Naive thymus-derived CD8-positive, alpha-beta T cell (primary cell): ENCODE measurements at regions not wholly inside any gene's neighbourhood (a gene's known extent, or its start where the extent isn't known, plus 50 kb on each side); places are given as distances from the start of the nearest gene placed in this dataset.
A peak's percentile ranks its signal among the peaks of the same experiment; 100 is the strongest.

Source experiments
- ATAC-seq, 2 donors: fragments of 150-1000 bp; cut with Tn5 transposase in 1 of 2; sonication (Bioruptor Pico), chemical (Tn5 transposase) in 1 of 2; 1 replicate in 1 of 2; 2 replicates in 1 of 2; pipeline ENCODE4 v1.10.0; 2021; ENCODE audit warnings: mild to moderate bottlenecking in 2 of 2, moderate library complexity in 2 of 2
- POLR2A ChIA-PET: fragments of 350-600 bp; sonication (Branson Sonifier 250); formaldehyde crosslinking; loops from one replicate; lab custom pipeline; 2021; ENCODE audit warnings: antibody characterized with exemption; lab: Charles Lee
- DNase-seq, 10 donors: peaks; one replicate each; pipeline versions ENCODE4 v3.0.0 to v3.0.0-alpha.2; 2020 to 2022
- H3K27ac Mint-ChIP-seq, 10 donors: one replicate each; pipeline ENCODE4 v1.8.0; 2020 to 2022; ENCODE audit warnings: mild to moderate bottlenecking in 10 of 10, mixed read lengths in 10 of 10, moderate library complexity in 4 of 10, inconsistent platforms in 1 of 10
- H3K27me3 Mint-ChIP-seq, 5 donors: one replicate each; pipeline ENCODE4 v1.8.0; 2021 to 2022; ENCODE audit warnings: mixed read lengths in 5 of 5
- H3K36me3 Mint-ChIP-seq, 3 donors: one replicate each; pipeline ENCODE4 v1.8.0; 2020 to 2022; ENCODE audit warnings: mixed read lengths in 3 of 3, mild to moderate bottlenecking in 2 of 3, inconsistent platforms in 1 of 3
- H3K4me1 Mint-ChIP-seq, 4 donors: one replicate each; pipeline ENCODE4 v1.8.0; 2021 to 2022; ENCODE audit warnings: mixed read lengths in 4 of 4
- H3K4me3 Mint-ChIP-seq, 10 donors: one replicate each; pipeline ENCODE4 v1.8.0; 2020 to 2022; ENCODE audit warnings: mild to moderate bottlenecking in 10 of 10, mixed read lengths in 10 of 10, moderate library complexity in 6 of 10, inconsistent platforms in 1 of 10
- H3K9me3 Mint-ChIP-seq, 9 donors: one replicate each; pipeline ENCODE4 v1.8.0; 2020 to 2022; ENCODE audit warnings: mixed read lengths in 9 of 9, mild to moderate bottlenecking in 3 of 9, inconsistent platforms in 1 of 9, moderate library complexity in 1 of 9

- peak overlapping the region in 4 of 10 donors; percentile 48 to 92 (median 56) for H3K27ac Mint-ChIP-seq
- POLR2A ChIA-PET = interaction anchor here (1.5 to 8.4 kb wide), 6 partner anchors 9 to 141 kb away, joined by 3 to 1613 read pairs (median 396); a partner anchor contains a TSS
- no peaks in the 10 kb centered on the region for H3K27me3 Mint-ChIP-seq
- H3K36me3 Mint-ChIP-seq = peaks cover 0 to 6% (median 3%) of the 10 kb centered on the region in 3 donors
- ATAC-seq (no peak), DNase-seq (no peak)
- peak overlapping the region in 5 of 10 donors; percentile 28 to 98 (median 48) for H3K4me3 Mint-ChIP-seq
- no peaks in the 10 kb centered on the region for H3K9me3 Mint-ChIP-seq
- H3K4me1 Mint-ChIP-seq = peaks cover 32 to 62% (median 48%) of the 10 kb centered on the region in 4 donors
Measured at GRCh38 chr6:26161322-26161721, 74.1 kb downstream of the HFE start.

GRCh38 chr6:26162399-26162798 is 75.2 kb downstream of the HFE start:
- ATAC-seq (no peak), DNase-seq (no peak)
- H3K4me1 Mint-ChIP-seq = peaks cover 30 to 69% (median 46%) of the 10 kb centered on the region in 4 donors
- no peaks in the 10 kb centered on the region for H3K9me3 Mint-ChIP-seq
- peaks cover 0 to 6% (median 0%) of the 10 kb centered on the region in 3 donors for H3K36me3 Mint-ChIP-seq
- POLR2A ChIA-PET = interaction anchor here (0.6 to 8.4 kb wide), 7 partner anchors 8 to 96 kb away, joined by 3 to 1613 read pairs (median 338); a partner anchor contains a TSS
- no peaks in the 10 kb centered on the region for H3K27me3 Mint-ChIP-seq
- H3K27ac Mint-ChIP-seq = peak overlapping the region in 3 of 10 donors; percentile 26 to 51 (median 37)
- peak overlapping the region in 1 of 10 donors; percentile 26 for H3K4me3 Mint-ChIP-seq

DNA sequence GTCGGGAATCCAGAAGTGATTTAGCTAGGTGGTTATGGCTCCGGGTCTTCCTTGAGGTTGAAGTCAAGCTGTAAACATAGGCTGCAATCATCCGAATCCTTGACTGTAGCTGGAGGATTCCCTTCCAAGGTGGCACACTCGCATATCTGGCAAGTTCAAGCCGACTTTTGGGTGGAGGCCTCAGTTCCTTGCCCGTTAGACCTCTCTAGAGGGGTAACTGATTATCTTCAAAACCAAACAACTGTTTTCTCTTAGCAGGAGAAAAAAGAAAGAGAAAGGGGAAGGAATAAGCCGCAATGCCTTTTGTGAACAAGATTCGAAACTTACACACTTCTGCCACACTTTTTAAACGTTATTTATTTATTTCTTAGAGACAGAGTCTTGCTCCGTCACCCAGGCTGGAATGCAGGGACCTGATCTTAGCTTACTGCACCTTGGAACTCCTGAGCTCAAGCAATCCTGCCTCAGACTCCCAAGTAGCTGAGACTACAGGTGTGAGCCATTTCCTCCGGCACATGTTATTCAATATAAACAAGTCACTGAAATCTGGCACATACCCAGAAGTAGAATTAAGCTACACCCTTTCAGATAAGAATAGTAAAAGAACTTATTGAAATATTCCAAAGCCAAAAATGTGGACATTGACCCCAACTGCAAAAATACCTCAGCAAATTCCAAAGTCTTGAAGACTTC is 76.3 kb downstream of the HFE start:
- H3K9me3 Mint-ChIP-seq = no peaks in the 10 kb centered on the region
- POLR2A ChIA-PET = interaction anchor here (0.5 to 12.3 kb wide), 12 partner anchors 9 to 1701 kb away, joined by 3 to 288 read pairs (median 6); a partner anchor contains a TSS
- peak overlapping the region in 8 of 10 donors; percentile 14 to 65 (median 56) for H3K4me3 Mint-ChIP-seq
- H3K36me3 Mint-ChIP-seq = peaks cover 0 to 4% (median 0%) of the 10 kb centered on the region in 3 donors
- DNase-seq (no peak), ATAC-seq (peak in 1 of 2 donors; percentile 6)
- peaks cover 25 to 67% (median 46%) of the 10 kb centered on the region in 4 donors for H3K4me1 Mint-ChIP-seq
- H3K27me3 Mint-ChIP-seq = no peaks in the 10 kb centered on the region
- peak overlapping the region in 9 of 10 donors; percentile 56 to 92 (median 82) for H3K27ac Mint-ChIP-seq

- peak overlapping the region in 9 of 10 donors; percentile 44 to 92 (median 82) for H3K27ac Mint-ChIP-seq
- H3K36me3 Mint-ChIP-seq = peaks cover 0 to 4% (median 0%) of the 10 kb centered on the region in 3 donors
- H3K27me3 Mint-ChIP-seq = no peaks in the 10 kb centered on the region
- H3K9me3 Mint-ChIP-seq = no peaks in the 10 kb centered on the region
- DNase-seq (no peak), ATAC-seq (peak in 1 of 2 donors; percentile 44)
- POLR2A ChIA-PET = interaction anchor here (0.6 to 12.3 kb wide), 10 partner anchors 9 to 1700 kb away, joined by 5 to 288 read pairs (median 7); a partner anchor contains a TSS
- H3K4me1 Mint-ChIP-seq = peaks cover 25 to 70% (median 46%) of the 10 kb centered on the region in 4 donors
- H3K4me3 Mint-ChIP-seq = peak overlapping the region in 7 of 10 donors; percentile 14 to 63 (median 46)
Measured at GRCh38 chr6:26164120-26164505, 76.9 kb downstream of the HFE start.

DNA sequence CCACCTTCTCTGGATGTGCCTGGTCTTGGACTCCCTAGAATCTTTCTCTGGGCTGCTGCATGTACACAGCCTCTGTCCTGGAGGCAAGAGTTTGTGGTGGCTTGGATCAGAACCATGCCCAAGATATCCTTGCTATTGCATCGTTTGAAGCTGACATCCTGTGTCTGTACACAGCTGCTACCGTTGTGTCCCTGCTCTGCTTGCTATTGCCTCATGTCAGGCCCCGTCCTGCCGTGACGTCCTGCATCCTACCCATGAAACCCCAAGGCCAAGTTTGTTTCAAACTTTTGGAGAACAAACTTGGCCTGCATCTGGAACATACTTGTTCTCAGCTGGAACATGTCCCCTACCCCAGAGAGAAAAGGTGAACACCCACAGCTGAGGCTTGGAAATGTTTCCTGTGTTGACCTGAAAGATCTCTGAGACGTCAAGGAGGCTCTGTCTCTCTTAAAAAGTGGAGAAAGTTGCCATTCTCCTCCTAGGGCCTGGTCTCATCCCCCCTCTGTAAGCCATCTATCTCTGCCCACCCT is 78.1 kb downstream of the HFE start:
- peaks cover 0 to 4% (median 0%) of the 10 kb centered on the region in 3 donors for H3K36me3 Mint-ChIP-seq
- ATAC-seq (peak; percentile 46 to 52), DNase-seq (no peak)
- H3K4me3 Mint-ChIP-seq = peak overlapping the region in 8 of 10 donors; percentile 15 to 62 (median 43)
- H3K9me3 Mint-ChIP-seq = no peaks in the 10 kb centered on the region
- peaks cover 21 to 69% (median 46%) of the 10 kb centered on the region in 4 donors for H3K4me1 Mint-ChIP-seq
- H3K27me3 Mint-ChIP-seq = no peaks in the 10 kb centered on the region
- peak overlapping the region in 9 of 10 donors; percentile 58 to 94 (median 82) for H3K27ac Mint-ChIP-seq
- POLR2A ChIA-PET = interaction anchor here (0.6 to 12.3 kb wide), 11 partner anchors 9 to 133 kb away, joined by 3 to 288 read pairs (median 5); a partner anchor contains a TSS

DNA sequence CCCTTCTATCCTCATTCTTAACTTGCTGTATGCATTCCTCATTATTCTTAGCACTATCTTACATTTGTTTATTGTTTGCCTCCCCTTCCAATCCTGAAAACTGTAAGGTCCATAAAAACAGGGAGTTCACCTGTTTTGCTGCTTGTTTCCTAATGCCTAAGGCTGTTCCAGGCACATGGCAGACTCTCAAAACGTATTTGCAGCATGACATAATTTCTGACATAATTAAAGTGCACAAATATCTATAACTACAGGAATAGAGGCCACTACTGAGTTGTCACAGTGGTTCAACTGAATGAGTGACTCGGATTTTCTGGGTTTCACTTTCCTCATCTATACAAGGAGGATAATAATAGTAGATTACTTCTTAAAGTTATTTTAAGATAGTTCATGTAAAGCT is 83.0 kb downstream of the HFE start:
- no peaks in the 10 kb centered on the region for H3K36me3 Mint-ChIP-seq
- peaks cover 24 to 68% (median 49%) of the 10 kb centered on the region in 4 donors for H3K4me1 Mint-ChIP-seq
- POLR2A ChIA-PET = interaction anchor here (0.9 to 12.3 kb wide), 9 partner anchors 10 to 149 kb away, joined by 3 to 455 read pairs (median 76); a partner anchor contains a TSS
- DNase-seq = no peak
- H3K9me3 Mint-ChIP-seq = no peaks in the 10 kb centered on the region
- H3K4me3 Mint-ChIP-seq = peak overlapping the region in 8 of 10 donors; percentile 87 to 99 (median 96)
- H3K27me3 Mint-ChIP-seq = no peaks in the 10 kb centered on the region
- H3K27ac Mint-ChIP-seq = peak overlapping the region; percentile 96 to 100 (median 99)
- no peak for ATAC-seq

GRCh38 chr6:26170951-26171841 is 84.0 kb downstream of the HFE start:
- Mint-ChIP-seq H3K36me3 (no peaks in the 10 kb centered on the region), H3K4me3 (peak overlapping the region; percentile 87 to 99 (median 97)), H3K27me3 (no peaks in the 10 kb centered on the region), H3K27ac (peak overlapping the region; percentile 96 to 100 (median 99)), H3K4me1 (peaks cover 20 to 65% (median 48%) of the 10 kb centered on the region in 4 donors), H3K9me3 (no peaks in the 10 kb centered on the region)
- DNase-seq (peak in 1 of 10 donors; percentile 16), ATAC-seq (peak in 1 of 2 donors; percentile 9)
- POLR2A ChIA-PET = interaction anchor here (0.5 to 12.3 kb wide), 14 partner anchors 9 to 150 kb away, joined by 3 to 455 read pairs (median 38); a partner anchor contains a TSS

DNA sequence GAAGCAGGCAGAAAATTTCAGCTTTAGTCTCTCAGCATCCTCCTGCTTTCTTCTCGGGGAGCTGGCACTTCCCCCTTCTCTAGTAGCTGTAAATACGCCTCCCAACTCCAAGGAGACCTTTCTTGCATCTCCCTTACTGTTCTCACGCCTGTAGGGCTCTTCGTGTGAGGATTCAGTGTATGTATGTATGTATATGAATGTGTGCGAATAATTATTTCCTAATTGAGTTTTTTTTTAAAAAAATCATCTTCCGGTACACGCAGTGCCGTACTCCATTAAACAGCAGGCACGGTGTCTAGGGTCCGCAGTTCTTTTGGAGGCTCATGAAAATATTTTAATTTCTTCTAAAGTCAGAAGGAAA is 85.4 kb downstream of the HFE start:
- Mint-ChIP-seq H3K4me3 (peak overlapping the region; percentile 87 to 99 (median 97)), H3K9me3 (no peaks in the 10 kb centered on the region), H3K27me3 (no peaks in the 10 kb centered on the region), H3K4me1 (peaks cover 18 to 55% (median 43%) of the 10 kb centered on the region in 4 donors), H3K27ac (peak overlapping the region; percentile 96 to 100 (median 99)), H3K36me3 (no peaks in the 10 kb centered on the region)
- POLR2A ChIA-PET = interaction anchor here (0.6 to 12.3 kb wide), 39 partner anchors 8 to 1738 kb away, joined by 3 to 455 read pairs (median 6); a partner anchor contains a TSS
- peak in 8 of 10 donors; percentile 19 to 75 (median 55) for DNase-seq
- peak; percentile 56 to 58 for ATAC-seq

DNA sequence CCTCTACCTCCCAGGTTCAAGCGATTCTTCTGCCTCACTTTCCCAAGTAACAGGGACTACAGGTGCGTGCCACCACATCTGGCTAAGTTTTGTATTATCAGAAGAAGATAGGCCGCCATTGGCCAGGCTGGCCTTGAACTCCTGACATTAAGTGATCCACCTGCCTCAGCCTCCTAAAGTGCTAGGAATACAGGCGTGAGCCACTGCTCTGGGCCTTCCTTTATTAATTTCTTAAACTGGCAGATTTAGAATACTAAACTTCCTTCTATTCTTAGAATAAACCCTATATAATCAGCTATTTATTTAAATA is 86.6 kb downstream of the HFE start:
- H3K27ac Mint-ChIP-seq = peak overlapping the region; percentile 64 to 99 (median 94)
- DNase-seq = no peak
- no peaks in the 10 kb centered on the region for H3K27me3 Mint-ChIP-seq
- POLR2A ChIA-PET = interaction anchor here (0.6 to 12.3 kb wide), 22 partner anchors 9 to 1664 kb away, joined by 3 to 455 read pairs (median 8); a partner anchor contains a TSS
- H3K4me1 Mint-ChIP-seq = peaks cover 18 to 53% (median 43%) of the 10 kb centered on the region in 4 donors
- no peaks in the 10 kb centered on the region for H3K36me3 Mint-ChIP-seq
- no peaks in the 10 kb centered on the region for H3K9me3 Mint-ChIP-seq
- ATAC-seq = no peak
- peak overlapping the region; percentile 23 to 94 (median 59) for H3K4me3 Mint-ChIP-seq

- ATAC-seq (no peak), DNase-seq (no peak)
- Mint-ChIP-seq H3K9me3 (no peaks in the 10 kb centered on the region), H3K36me3 (no peaks in the 10 kb centered on the region), H3K27me3 (no peaks in the 10 kb centered on the region), H3K4me3 (peak overlapping the region in 6 of 10 donors; percentile 33 to 87 (median 55)), H3K4me1 (peaks cover 16 to 44% (median 34%) of the 10 kb centered on the region in 4 donors), H3K27ac (peak overlapping the region in 9 of 10 donors; percentile 11 to 99 (median 79))
- POLR2A ChIA-PET = interaction anchor here (0.7 to 12.3 kb wide), 17 partner anchors 8 to 1101 kb away, joined by 3 to 455 read pairs (median 12); a partner anchor contains a TSS
Measured at GRCh38 chr6:26175033-26175427, 87.8 kb downstream of the HFE start.

- H3K9me3 Mint-ChIP-seq = no peaks in the 10 kb centered on the region
- ATAC-seq (no peak), DNase-seq (peak in 9 of 10 donors; percentile 21 to 76 (median 59))
- peaks cover 15 to 43% (median 34%) of the 10 kb centered on the region in 4 donors for H3K4me1 Mint-ChIP-seq
- POLR2A ChIA-PET = interaction anchor here (0.6 to 5.8 kb wide), 13 partner anchors 11 to 155 kb away, joined by 3 to 101 read pairs (median 5); a partner anchor contains a TSS
- H3K27ac Mint-ChIP-seq = peak overlapping the region; percentile 11 to 82 (median 59)
- peak overlapping the region in 5 of 10 donors; percentile 33 to 62 (median 51) for H3K4me3 Mint-ChIP-seq
- no peaks in the 10 kb centered on the region for H3K36me3 Mint-ChIP-seq
- H3K27me3 Mint-ChIP-seq = no peaks in the 10 kb centered on the region
Measured at GRCh38 chr6:26175428-26176181, 88.4 kb downstream of the HFE start.
